ENCODE measurements at regions not wholly inside any gene's neighbourhood (a gene's known extent, or its start where the extent isn't known, plus 50 kb on each side); places are given as distances from the start of the nearest gene placed in this dataset.

DNA sequence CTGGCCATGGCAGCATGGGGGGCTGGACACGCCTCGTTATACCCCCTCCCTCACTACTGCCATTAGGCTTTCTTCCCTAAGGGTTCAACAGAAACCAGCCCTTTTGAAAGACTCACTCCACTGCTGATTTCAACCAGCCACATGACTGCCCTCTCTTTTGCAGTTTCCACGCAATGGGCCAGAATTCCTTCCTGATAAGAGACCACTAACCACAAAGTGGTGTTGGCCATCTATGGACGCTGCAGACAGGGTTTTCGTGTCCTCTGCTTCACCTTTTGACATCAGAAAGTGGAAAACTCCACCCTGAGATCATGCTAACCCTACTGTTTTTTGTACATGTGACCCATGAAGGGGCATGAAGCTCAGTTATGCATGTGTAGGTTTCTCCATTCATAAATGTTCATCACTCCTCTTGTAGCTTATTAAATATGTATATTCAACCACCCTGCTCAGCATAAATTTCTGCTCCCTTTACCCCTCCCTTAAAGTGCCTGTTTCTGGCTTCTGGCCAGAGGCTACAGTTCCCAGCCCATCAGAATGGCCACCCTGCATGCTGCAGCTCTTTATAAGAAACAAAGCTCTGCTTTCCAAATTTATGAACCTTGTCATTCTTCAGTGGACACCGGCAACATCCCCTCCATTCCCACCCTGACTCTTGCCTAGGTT is 105.6 kb upstream of the KCNK12 start:
- Histone ChIP-seq H2AFZ (ENCODE audit: low read length) (no peak overlapping the region), H3K79me1 (ENCODE audit: low read depth, low read length) (no peaks in the 10 kb centered on the region), H3K14ac (ENCODE audit: insufficient read length) (no peak overlapping the region), H3K4me3 (ENCODE audit: extremely low read depth in 1 of 4, insufficient read depth in 2 of 4, low read depth in 3 of 4, low read length in 4 of 4) (no peak overlapping the region), H2BK20ac (ENCODE audit: low read length) (no peak overlapping the region), H3K36me3 (ENCODE audit: control insufficient read depth in 2 of 4, insufficient read depth in 4 of 4, low read length in 3 of 4) (no peaks in the 10 kb centered on the region), H2BK15ac (ENCODE audit: low read length) (no peak overlapping the region), H2BK5ac (ENCODE audit: low read depth, low read length) (no peak overlapping the region), H2BK12ac (ENCODE audit: low read depth, low read length) (no peak overlapping the region), H3K27me3 (replicated peaks in 1 of 4; ENCODE audit: control insufficient read depth in 3 of 4, extremely low read depth in 1 of 4, insufficient read depth in 3 of 4, low read length in 3 of 4) (no peaks in the 10 kb centered on the region), H3K4me2 (ENCODE audit: insufficient read depth in 1 of 2, low read depth in 2 of 2, low read length in 2 of 2) (no peak overlapping the region), H3K9me3 (ENCODE audit: insufficient read depth in 2 of 2, low read depth in 1 of 2, low read length in 1 of 2) (no peaks in the 10 kb centered on the region), H3K23me2 (ENCODE audit: low read depth, low read length) (no peaks in the 10 kb centered on the region), H4K5ac (ENCODE audit: insufficient read length, low read depth, low read length) (no peak overlapping the region), H2AK5ac (ENCODE audit: low read depth, low read length) (no peak overlapping the region), H4K8ac (ENCODE audit: extremely low read depth, insufficient read depth, low read length) (no peak overlapping the region), H3K18ac (ENCODE audit: extremely low read depth, low read length) (no peak overlapping the region), H4K91ac (replicated peaks; ENCODE audit: insufficient read length, low read length) (no peak overlapping the region), H3K9ac (replicated peaks in 1 of 4; ENCODE audit: extremely low read depth in 1 of 4, low read depth in 3 of 4, low read length in 3 of 4) (no peak overlapping the region), H4K20me1 (replicated peaks in 1 of 2; ENCODE audit: control insufficient read depth in 1 of 2, insufficient read depth in 2 of 2, low read length in 2 of 2) (no peaks in the 10 kb centered on the region), H3K27ac (ENCODE audit: low read depth, low read length) (no peak overlapping the region), H2BK120ac (replicated peaks; ENCODE audit: low read depth, low read length) (no peak overlapping the region), H3K79me2 (ENCODE audit: control insufficient read depth in 1 of 2, insufficient read depth in 2 of 2, low read length in 2 of 2) (no peaks in the 10 kb centered on the region), H3K4ac (replicated peaks; ENCODE audit: insufficient read length, low read depth, low read length) (no peak overlapping the region), H3K23ac (ENCODE audit: insufficient read length) (no peak overlapping the region), H3K4me1 (replicated peaks in 1 of 4; ENCODE audit: control insufficient read depth in 3 of 4, insufficient read depth in 4 of 4, low read length in 3 of 4) (peaks cover 0 to 9% (median 5%) of the 10 kb centered on the region in 4 experiments; a peak in 3 of 7 replicates), H3K56ac (replicated peaks; ENCODE audit: insufficient read length, low read depth, low read length) (no peak overlapping the region)
- CTCF ChIA-PET (ENCODE audit: partially characterized antibody), result interaction anchor here (1.2 to 2.7 kb wide), 4 partner anchors 13 to 91 kb away, joined by 3 to 7 read pairs (median 3); no protein-coding TSS in a partner anchor
- DNase-seq (ENCODE audit: low read depth in 1 of 2, low spot score in 2 of 2), result no peak
- 73% methylated on average over 6 of the region's 6 CpGs; no CpG with 5 or more reads in 1 of the 2 experiments for WGBS, 2 experiments (ENCODE audit: extremely low coverage in 1 of 2, insufficient coverage in 1 of 2, insufficient read length in 1 of 2, insufficient replicate concordance in 2 of 2, low coverage in 1 of 2, low lambda C conversion rate in 2 of 2, missing lambda C conversion rate in 1 of 2)
- no peak for FAIRE-seq
- POLR2A ChIA-PET (ENCODE audit: partially characterized antibody), result interaction anchor here (1.1 to 1.2 kb wide), 3 partner anchors 11 to 107 kb away, joined by 3 to 4 read pairs (median 3); partner anchors contain the start of gene MSH6
- TF ChIP-seq ZNF274 (IDR thresholded peaks at IDR 0.05; ENCODE audit: borderline replicate concordance, extremely low read depth, low read length) (no peak), SIRT6 (IDR thresholded peaks at IDR 0.05; ENCODE audit: low read length) (no peak), RNF2 (IDR thresholded peaks at IDR 0.05; ENCODE audit: borderline replicate concordance, low read depth, low read length, missing control alignments, poor library complexity, severe bottlenecking) (no peak), TAF1 (IDR thresholded peaks at IDR 0.05; ENCODE audit: low read depth, low read length) (no peak), NRF1 (IDR thresholded peaks at IDR 0.05; ENCODE audit: low read depth, low read length) (no peak), SIX5 (IDR thresholded peaks at IDR 0.05; ENCODE audit: low read depth, low read length) (no peak), TBP (IDR thresholded peaks at IDR 0.05; ENCODE audit: low read depth, low read length) (no peak), MAFK (IDR thresholded peaks at IDR 0.05; ENCODE audit: low read depth, low read length) (no peak), BCL11A (IDR thresholded peaks at IDR 0.05; ENCODE audit: low read depth in 2 of 2, low read length in 2 of 2) (no peak), SP2 (IDR thresholded peaks at IDR 0.05; ENCODE audit: low read length) (no peak), POU5F1 (IDR thresholded peaks at IDR 0.05; ENCODE audit: low read depth, low read length) (no peak), CHD2 (IDR thresholded peaks at IDR 0.05; ENCODE audit: low read length) (no peak), CBX8 (IDR thresholded peaks at IDR 0.05; ENCODE audit: borderline replicate concordance, low read depth, low read length) (no peak)
- TF ChIP-seq, protein P1, sequence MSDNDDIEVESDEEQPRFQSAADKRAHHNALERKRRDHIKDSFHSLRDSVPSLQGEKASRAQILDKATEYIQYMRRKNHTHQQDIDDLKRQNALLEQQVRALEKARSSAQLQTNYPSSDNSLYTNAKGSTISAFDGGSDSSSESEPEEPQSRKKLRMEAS (IDR thresholded peaks at IDR 0.05), result no peak

Data from H1 (cell line).